ENCODE measurements at regions not wholly inside any gene's neighbourhood (a gene's known extent, or its start where the extent isn't known, plus 50 kb on each side); places are given as distances from the start of the nearest gene placed in this dataset.
A peak's percentile ranks its signal among the peaks of the same experiment; 100 is the strongest.

DNA sequence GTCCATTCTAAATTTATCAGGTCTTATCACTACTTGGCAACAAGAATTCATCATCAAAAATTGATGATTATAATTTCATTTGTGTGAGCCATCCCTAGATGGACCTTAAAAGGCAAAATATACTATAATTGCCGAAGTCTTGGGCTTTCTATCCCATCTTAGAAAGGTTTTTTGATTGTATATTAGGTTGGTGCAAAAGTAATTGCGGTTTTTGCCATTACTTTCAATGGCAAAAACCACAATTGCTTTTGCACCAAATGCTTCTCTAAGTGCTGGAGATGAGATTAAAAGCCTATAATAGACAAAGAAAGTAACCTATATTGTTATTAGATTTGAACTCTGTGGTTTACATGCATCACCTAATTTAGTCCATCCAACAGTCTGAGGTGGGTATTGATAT, 612.9 kb downstream of the ZNF385D start:
- no peak for DNase-seq (ENCODE audit: low spot score in 2 of 2)
- intact Hi-C loops (cut with DNase I; ENCODE audit: low total_unique reads) = no loop called here

DNA sequence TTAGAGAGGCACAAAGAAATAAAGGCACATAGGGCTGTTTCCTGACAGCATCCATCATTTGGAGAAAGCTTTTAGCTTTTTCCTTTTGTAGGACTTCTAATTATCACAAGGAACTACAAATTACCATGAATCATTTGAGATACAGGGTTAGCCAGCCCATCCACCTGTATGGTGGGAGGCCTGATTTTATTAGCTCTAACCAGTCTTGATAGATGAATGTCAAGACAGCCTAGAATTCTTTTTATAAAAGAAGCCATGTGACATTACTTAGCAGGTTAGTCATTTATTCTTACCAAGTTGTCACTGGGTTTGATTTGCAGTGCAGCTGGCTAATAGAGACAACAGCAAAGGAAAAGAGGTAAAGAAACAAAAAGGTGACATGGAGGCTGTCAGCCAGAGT, 618.1 kb downstream of the ZNF385D start:
- TF ChIP-seq POLR2AphosphoS5 (IDR thresholded peaks at IDR 0.05) (no peak), POLR2A (IDR thresholded peaks at IDR 0.05) (no peak)
- TF ChIP-seq, protein P1, sequence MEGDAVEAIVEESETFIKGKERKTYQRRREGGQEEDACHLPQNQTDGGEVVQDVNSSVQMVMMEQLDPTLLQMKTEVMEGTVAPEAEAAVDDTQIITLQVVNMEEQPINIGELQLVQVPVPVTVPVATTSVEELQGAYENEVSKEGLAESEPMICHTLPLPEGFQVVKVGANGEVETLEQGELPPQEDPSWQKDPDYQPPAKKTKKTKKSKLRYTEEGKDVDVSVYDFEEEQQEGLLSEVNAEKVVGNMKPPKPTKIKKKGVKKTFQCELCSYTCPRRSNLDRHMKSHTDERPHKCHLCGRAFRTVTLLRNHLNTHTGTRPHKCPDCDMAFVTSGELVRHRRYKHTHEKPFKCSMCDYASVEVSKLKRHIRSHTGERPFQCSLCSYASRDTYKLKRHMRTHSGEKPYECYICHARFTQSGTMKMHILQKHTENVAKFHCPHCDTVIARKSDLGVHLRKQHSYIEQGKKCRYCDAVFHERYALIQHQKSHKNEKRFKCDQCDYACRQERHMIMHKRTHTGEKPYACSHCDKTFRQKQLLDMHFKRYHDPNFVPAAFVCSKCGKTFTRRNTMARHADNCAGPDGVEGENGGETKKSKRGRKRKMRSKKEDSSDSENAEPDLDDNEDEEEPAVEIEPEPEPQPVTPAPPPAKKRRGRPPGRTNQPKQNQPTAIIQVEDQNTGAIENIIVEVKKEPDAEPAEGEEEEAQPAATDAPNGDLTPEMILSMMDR (IDR thresholded peaks at IDR 0.05) = no peak
- H3K27ac ChIP-seq = no peak overlapping the region
- H3K27me3 ChIP-seq = no peaks in the 10 kb centered on the region
- H3K4me3 ChIP-seq = no peak overlapping the region
- DNase-seq (ENCODE audit: low spot score in 2 of 2) = no peak
- no peaks in the 10 kb centered on the region for H3K36me3 ChIP-seq
- H3K4me1 ChIP-seq = no peaks in the 10 kb centered on the region
- peaks cover 0 to 11% of the 10 kb centered on the region in 2 donors for H3K9me3 ChIP-seq
- intact Hi-C loops (cut with DNase I; ENCODE audit: low total_unique reads) = no loop called here

More for the DNA sequence above, 612.9 kb downstream of the ZNF385D start:
- no peak overlapping the region for H3K4me3 ChIP-seq
- no peak overlapping the region for H3K27ac ChIP-seq
- TF ChIP-seq, protein P1 (IDR thresholded peaks at IDR 0.05) = no peak
- TF ChIP-seq POLR2A (IDR thresholded peaks at IDR 0.05) (no peak), POLR2AphosphoS5 (IDR thresholded peaks at IDR 0.05) (no peak)
- no peaks in the 10 kb centered on the region for H3K4me1 ChIP-seq
- H3K27me3 ChIP-seq = no peaks in the 10 kb centered on the region
- H3K36me3 ChIP-seq = no peaks in the 10 kb centered on the region
- no peaks in the 10 kb centered on the region for H3K9me3 ChIP-seq

DNA sequence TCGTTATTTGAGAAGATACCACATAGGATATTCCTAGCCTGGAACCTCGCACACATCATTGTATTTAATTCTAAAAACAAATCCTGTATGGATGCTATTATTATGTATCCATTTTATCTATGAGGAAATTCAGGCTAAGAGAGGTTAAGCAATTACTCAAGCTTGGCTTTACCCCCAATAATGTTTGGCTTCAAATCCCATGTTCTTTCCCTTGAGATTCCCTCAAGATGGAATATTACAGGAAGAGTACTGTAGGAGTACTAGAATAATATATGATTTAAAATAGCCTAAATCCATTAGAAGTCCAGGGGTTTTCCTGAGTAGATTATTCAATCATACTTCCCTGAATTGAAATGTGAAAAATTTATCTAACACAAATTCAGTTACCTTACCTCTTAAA, 630.2 kb downstream of the ZNF385D start:
- intact Hi-C loops (cut with DNase I; ENCODE audit: low total_unique reads) = no loop called here
- H3K36me3 ChIP-seq = no peaks in the 10 kb centered on the region

DNA sequence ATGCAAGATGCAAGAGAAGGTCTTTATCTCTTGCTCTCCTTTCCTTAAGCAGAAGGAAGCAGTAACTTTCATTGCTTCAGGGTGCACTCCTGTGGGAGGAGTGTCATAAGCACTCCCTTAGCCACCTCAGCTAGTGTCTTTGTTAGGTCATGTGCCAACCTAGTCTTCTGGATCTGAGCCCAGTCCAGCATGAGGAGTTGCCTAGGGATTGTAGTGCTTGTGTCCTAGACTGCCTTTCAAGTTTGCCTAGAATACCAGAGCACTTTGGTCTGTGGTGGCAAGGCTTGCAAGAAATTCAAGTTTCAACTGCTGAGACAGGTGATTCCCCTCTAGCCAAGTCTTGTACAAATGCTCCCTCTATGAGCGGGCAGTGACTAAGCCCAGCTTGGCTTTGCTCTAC, 633.6 kb downstream of the ZNF385D start:
- intact Hi-C loops (cut with DNase I; ENCODE audit: low total_unique reads) = no loop called here
- Histone ChIP-seq H3K4me1 (no peaks in the 10 kb centered on the region), H3K27ac (no peak overlapping the region), H3K36me3 (no peaks in the 10 kb centered on the region), H3K4me3 (no peak overlapping the region), H3K9me3 (no peaks in the 10 kb centered on the region), H3K27me3 (no peaks in the 10 kb centered on the region)
- DNase-seq (ENCODE audit: low spot score in 2 of 2) = peak in 1 of 2 donors; percentile 54
- TF ChIP-seq, protein P1 (IDR thresholded peaks at IDR 0.05) = no peak
- TF ChIP-seq POLR2A (IDR thresholded peaks at IDR 0.05) = no peak
- TF ChIP-seq POLR2AphosphoS5 (IDR thresholded peaks at IDR 0.05) = no peak

More for the DNA sequence above, 630.2 kb downstream of the ZNF385D start:
- no peak for TF ChIP-seq POLR2A (IDR thresholded peaks at IDR 0.05)
- TF ChIP-seq, protein P1 (IDR thresholded peaks at IDR 0.05) = no peak
- no peak for TF ChIP-seq POLR2AphosphoS5 (IDR thresholded peaks at IDR 0.05)
- no peaks in the 10 kb centered on the region for H3K27me3 ChIP-seq
- H3K27ac ChIP-seq = no peak overlapping the region
- DNase-seq (ENCODE audit: low spot score in 2 of 2) = no peak
- no peak overlapping the region for H3K4me3 ChIP-seq
- no peaks in the 10 kb centered on the region for H3K9me3 ChIP-seq
- no peaks in the 10 kb centered on the region for H3K4me1 ChIP-seq

DNA sequence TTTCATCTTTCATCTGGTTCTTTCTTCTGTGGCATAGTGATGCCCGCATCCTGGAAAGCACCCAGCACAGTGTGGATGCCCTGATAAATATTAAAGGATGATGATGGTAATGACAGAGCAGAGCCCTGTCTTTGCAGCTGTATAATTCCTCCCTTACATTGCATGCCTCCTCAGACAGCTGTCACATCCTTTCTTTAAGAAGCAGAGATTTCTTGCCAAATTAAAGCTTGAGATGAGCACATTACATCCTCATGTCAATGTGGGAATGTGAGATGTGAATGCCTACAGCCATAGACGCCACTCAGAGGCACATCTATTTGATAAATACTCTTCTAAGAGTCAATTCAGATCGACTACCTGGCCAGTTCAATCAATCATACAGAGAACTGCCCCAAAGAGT, 642.0 kb downstream of the ZNF385D start:
- TF ChIP-seq, protein P1 (IDR thresholded peaks at IDR 0.05) = no peak
- TF ChIP-seq POLR2AphosphoS5 (IDR thresholded peaks at IDR 0.05) (no peak), POLR2A (IDR thresholded peaks at IDR 0.05) (no peak)
- intact Hi-C loops (cut with DNase I; ENCODE audit: low total_unique reads) = no loop called here
- H3K4me1 ChIP-seq = no peaks in the 10 kb centered on the region
- H3K27ac ChIP-seq = no peak overlapping the region
- H3K27me3 ChIP-seq = no peaks in the 10 kb centered on the region
- no peaks in the 10 kb centered on the region for H3K9me3 ChIP-seq
- no peaks in the 10 kb centered on the region for H3K36me3 ChIP-seq
- DNase-seq (ENCODE audit: low spot score in 2 of 2) = no peak
- H3K4me3 ChIP-seq = no peak overlapping the region
